HG03521 (cell line): ENCODE measurements at regions not wholly inside any gene's neighbourhood (a gene's known extent, or its start where the extent isn't known, plus 50 kb on each side); places are given as distances from the start of the nearest gene placed in this dataset.
"Not testable (repeated sequence)": the region's sequence is repeated elsewhere in the genome, so short reads cannot be mapped to it uniquely, and the experiment has no call there.

ENCODE experiments used
- ATAC-seq: cut with Tn5 transposase; IDR thresholded peaks from one replicate; pipeline ENCODE4 v1.9.1; 2021; ENCODE audit warnings: mild to moderate bottlenecking, moderate library complexity; ENCODE audit not compliant: unreplicated experiment

DNA sequence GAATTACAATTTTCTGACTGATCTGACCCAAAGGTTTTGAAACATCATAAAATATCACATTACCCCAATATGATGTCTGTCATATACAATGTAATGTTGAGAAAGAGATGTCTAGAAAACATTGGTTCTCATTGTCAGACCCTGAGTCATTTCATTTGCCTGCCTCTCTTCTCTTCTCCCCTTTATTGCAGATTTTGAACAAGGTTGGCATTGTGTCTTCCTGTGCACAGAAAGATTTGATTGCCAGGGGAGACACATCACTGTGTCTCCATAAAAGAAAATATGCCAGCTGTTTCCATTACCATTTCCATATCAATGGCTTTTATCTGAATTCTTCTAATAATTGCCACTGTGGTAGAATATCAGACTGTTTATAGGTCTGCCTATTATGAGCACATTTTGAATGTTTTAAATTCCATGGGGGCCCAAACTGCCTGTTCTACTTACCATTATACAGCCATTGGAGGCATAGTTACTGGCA is 65.6 kb downstream of the IFI44 start:
- no peak for ATAC-seq

DNA sequence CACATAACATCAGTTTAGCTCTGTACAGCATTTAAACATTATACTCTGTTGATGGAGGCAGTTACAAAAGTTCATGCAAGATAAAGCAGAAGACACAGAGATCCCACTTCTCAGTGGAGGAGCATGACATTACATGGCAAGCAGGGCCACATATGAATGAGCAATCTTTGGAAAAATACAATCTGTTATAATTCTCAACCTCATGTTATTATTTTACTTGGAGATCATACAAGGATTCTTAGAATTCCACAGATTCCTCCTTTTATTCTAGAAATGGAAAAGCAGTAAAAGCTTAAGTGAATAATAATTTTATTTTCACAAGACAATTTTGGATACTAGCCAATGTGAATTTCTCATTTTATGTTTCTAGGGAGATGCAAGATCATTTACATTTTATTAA is 66.6 kb downstream of the IFI44 start:
- ATAC-seq, result no peak

DNA sequence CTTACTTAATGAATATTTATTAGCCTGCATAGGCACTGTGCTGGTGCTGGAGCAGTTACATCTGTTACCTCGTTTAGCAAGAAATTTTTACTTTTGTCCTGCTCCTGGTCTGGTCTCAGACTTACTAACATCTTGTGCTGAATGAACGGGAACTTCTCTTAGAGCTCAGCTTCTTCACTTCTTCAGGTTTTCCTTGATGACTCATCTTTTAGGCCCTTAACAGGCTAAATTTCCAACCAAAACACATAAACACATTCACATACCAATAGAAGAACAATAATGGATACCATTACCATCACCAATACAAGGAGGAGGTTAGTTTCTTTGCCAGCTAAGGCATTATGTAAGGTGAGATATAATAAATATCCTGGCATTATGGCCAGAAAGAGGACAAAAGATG is 68.9 kb downstream of the IFI44 start:
- ATAC-seq, result no peak

DNA sequence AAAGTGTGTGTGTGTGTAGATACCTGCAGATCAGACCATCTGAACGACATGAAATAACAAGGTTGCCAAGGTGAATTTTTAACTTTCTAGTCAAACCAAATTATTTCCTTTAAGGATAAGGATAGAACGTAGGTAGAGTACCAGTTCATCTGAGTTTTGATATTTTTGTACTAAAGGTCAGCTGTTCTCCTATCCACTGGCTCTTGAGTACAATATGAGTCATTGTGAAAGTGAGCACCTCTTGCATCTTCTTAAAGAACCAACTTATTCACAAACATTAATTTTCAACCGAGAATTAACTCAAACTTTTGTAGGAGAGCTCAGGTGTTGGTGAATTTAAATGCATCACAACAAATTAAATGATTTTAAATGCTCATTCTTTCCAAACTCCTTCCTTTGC is 71.5 kb downstream of the IFI44 start:
- ATAC-seq, result no peak

DNA sequence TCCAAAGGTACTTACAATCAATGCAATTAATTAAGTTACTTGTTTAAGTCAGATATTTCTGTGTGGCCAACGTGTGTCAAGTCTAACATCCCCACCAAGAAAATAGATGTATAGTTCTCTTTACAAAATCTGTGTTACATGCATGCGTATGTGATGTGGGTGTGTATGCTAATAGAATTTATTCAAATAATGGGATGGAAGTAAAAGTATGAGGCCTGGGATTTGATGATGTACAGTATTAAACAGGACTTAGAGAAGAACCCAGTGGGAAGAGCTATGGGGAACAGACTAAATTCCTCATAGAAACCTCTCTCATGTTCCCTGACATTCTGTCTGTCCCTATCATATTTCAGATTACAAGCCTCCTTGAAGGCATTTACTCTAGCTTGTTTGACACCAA is 72.5 kb downstream of the IFI44 start:
- no peak for ATAC-seq

DNA sequence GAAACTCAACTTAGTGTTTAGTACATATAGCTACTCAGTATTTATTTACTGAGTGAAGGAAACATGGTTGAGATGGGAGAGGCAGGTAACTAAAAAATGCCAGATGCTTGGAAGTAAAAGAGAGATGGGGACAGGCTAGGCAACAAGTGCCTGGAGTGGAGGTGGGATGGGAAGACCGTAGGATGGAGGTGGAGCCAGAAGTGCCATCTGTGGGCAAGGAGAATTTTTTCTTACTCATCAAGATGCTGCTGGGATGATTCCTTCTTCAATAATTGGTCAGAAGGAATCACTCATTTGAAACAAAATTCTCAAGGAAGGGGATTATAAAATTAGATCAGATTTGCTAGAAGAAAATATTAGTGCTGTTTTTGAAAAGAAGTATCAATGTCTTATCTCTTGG is 72.9 kb downstream of the IFI44 start:
- no peak for ATAC-seq

DNA sequence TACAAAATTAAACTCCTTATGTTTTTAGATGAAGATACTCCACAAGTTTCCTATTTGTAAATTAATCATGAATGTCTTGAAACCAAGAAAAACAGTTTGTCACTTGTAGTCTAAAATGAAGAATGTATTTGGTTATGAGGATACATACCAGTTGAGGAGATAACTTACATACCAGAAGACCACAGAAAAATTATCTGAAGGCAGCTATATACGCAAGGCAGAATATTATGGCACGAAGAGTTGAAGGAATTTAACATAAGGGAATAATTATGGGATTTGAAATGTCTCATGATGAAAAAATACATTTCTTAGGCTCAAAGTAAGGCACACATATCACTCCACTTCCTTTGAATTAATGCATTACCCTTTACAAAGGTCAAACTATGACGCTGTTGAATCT is 73.3 kb downstream of the IFI44 start:
- no peak for ATAC-seq

DNA sequence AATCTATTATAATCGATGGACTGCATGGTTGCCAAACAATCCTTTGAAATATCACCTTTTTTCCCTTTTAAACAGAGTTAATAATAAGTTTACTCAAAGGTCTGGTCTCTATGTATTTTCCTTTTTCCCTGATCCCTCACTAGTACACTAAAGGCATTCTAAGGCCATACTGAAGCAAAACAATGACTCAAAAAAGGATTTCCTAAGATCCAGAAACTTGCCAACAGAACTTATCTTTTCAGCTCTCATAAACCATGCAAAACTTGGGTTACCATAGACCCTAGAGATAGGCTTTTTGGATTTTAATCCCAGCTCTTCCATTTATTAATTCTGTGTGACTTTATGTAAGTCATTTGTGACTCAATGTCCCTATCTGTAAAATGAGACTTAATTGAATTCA is 77.1 kb downstream of the IFI44 start:
- ATAC-seq, result no peak

DNA sequence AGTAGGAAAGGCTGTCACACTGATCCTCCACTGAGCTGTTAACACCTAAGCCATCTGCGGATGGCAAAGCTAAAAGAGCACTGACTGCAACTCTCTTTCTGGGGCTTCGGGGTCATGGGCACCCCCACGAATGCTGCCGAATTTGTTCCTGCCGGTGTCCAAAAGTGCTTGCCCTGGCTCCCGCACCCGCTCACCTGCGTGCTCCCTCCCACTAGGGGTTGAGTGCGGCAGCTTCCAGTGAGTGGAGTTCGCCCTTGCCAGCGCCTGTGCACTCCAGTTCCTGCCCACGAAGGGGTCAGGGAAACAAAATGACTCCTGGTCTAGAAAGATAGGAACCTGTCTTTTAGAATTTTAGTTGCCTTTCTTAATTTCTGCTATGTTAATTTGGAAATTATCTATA is 78.7 kb downstream of the IFI44 start:
- no peak for ATAC-seq

DNA sequence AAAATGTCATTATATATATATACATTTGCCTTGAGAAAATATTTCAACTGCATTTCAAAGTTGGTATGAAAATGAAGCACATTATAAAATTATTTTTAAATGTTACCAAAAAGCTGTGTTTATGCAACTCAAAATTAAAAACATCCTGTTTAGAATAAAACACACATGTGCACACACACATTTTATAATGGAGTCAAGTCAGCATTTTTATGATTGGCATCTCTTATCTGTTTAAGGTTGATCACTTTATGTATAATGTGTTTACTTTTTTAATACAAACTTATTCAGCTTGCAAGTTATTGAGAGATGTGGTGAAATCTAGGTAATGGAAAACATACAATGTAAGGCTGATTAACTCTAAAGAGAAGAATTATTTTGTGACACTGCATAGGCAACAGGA is 80.4 kb downstream of the IFI44 start:
- no peak for ATAC-seq

DNA sequence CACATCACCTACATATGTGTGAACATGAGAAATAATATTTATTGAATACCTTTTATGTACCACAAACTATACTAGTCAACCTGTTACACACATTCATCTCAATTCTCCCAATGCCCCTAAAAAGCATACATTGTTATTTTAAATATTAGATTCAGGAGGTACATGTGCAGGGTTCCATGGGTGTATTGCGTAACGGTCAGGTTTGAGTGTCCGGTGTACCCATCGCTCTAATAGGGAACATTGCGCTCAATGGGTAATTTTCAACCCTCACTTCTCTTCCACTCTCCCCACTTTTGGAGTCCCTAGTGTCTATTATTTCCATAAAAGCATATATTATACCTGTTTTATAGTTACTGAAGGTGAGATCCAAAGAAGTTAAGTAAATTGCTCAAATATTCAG is 82.0 kb downstream of the IFI44 start:
- no peak for ATAC-seq

DNA sequence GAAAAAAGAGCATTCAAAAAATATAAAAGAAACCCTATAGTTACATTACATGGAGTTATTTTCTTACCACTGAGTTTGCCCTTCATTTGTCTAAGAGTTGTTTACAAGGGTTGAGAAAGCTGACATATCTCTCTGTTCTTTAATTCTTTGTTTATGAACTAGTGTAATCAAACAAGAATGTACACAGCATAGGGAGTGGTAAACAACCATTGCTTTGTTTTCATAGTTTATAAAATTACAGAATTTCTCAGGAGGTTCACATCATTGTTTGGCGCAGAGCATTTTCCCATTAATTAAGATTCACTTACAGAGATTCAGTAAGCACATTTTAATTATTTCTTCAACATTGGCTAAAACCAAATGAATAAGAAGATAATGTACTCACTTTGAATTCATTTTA is 87.6 kb downstream of the IFI44 start:
- no peak for ATAC-seq

DNA sequence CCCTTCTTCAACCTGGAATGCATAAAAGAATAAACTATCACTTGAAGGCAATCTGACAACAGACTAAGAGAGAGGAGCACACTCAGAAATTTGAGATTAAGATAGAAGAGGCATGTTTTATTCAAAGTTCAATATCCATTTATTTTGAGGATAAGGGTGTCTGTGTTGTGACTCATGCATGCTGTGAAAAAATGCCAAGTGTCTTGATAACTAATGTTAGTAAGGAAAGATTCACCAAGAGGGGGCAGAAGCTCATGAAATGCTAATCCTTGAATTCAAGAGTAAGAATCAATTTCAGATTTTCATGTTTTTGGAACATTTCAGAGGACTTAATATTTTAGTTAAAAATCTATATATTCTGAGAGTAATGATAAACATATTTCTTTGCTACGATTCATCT is 94.0 kb downstream of the IFI44 start:
- no peak for ATAC-seq

DNA sequence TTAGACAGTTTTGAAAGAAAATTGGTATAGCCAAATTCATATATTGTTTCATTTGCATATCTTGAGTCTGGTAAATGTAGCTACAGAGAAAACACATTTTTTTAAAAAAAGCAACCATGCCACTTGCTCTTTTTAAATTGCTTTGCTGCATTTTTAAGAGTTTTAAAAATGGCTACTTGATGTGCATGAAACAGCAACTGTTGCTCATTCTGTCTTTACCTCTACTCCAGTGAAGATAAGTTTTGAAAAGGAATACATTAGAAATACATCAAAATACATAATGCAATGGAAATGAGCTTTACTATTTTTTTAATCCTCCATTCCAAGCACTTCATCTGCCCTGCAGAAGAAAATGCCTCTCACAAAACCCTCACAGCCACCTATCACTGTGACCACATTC is 95.5 kb downstream of the IFI44 start:
- no peak for ATAC-seq

DNA sequence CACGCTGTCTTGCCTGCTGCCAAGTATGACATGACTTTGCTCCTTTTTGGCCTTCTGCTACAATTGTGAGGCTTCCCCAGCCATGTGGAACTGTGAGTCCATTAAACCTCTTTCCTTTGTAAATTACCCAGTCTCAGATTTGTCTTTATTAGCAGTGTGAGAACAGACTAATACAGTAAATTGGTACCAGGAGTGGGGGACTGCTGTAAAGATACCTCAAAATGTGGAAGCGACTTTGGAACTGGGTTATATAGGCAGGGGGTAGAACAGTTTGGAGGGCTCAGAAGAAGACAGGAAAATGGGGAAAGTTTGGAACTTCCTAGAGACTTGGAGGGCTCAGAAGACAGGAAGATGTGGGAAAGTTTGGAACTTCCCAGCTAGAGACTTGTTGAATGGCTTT is 104.0 kb downstream of the IFI44 start:
- ATAC-seq, result not testable (repeated sequence)

DNA sequence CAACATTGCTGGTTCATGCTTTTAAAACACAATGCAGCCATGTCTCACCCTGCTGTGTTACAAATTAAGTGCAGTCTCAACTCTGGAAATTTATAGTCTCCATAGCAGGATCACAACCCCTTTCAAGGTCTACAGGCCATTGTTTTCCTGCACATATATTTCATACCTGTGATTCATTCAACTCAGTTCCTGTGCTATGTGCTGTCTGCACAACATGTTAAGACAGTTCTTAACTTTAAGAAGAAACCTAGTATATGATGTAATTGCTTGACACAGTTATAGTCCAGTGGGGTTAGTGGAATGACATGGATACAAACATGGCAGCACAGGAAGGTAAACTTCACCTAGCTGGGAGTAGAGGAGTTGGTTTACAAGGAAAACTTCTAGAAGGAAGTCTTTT is 106.4 kb downstream of the IFI44 start:
- no peak for ATAC-seq

DNA sequence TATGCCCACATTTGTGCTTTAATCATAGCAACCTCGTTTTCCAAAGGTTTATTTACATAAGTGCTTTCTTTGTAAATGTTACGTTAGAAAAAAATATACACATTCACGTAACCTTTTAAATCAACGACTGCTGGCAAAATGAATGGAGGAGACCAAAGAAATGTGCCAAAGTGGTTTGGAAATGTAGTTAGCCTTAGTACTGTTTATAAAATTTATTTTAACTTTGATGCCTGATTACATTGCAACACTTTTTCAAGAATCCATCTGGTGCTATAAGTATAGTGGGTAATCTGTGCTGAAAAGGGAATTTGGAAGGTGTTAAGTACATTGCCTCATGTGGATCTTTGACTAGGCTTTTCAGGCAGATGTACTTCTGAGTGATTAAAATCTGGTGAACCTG is 108.9 kb downstream of the IFI44 start:
- no peak for ATAC-seq

DNA sequence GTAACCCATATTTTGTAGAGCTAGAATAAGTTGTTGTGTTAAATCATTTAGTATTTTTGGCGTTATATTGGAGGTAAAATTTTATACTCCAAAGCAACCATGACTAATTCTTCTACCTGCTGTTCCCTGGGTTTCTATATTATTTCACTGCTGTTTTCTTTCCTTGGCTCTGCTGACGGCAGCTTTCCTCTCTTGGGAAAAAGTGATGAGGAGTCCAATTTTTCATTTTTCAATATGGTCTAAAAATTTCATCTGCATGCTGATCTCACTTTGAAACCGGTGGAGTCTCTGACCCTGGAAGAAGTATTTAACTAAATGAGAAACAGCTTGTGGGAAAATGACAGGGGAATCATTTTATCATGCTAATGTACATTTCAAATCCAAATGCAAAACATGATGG is 110.2 kb downstream of the IFI44 start:
- ATAC-seq, result no peak

DNA sequence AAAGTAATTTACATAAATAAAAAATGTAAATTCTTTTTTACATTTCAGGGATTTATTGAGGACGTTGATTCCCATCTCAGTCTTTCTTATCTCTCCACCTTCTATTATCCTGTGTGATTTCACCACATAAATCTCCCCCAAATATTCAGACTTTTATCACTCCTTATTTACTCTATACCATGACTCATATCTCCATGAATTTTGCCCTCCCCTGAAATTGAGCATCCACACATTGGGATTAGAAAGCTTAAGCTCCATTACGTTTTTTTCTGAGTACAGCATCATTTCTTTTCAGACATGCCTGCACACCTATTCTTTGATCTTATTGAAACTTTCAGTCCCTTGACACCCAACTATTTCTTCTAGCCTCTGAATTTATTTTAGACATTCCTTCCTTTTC is 111.2 kb downstream of the IFI44 start:
- no peak for ATAC-seq

DNA sequence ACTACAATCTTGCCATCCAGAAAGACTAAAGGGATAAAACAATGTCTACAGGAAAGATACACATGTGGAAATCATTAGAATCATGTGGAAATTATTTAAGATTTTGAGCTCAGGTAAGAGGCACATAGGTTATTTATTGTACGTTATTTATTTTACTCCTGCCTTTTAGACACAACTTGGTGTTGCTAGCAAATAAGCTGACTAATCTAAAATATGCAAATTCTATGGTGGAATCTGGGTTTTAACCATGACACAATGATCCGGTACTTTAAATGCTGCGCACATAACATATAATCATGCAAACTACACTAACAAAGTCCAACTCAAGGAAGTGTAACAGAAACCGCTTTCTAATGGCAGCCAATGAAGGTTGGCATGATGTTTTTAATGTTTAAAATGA is 112.5 kb downstream of the IFI44 start:
- no peak for ATAC-seq

DNA sequence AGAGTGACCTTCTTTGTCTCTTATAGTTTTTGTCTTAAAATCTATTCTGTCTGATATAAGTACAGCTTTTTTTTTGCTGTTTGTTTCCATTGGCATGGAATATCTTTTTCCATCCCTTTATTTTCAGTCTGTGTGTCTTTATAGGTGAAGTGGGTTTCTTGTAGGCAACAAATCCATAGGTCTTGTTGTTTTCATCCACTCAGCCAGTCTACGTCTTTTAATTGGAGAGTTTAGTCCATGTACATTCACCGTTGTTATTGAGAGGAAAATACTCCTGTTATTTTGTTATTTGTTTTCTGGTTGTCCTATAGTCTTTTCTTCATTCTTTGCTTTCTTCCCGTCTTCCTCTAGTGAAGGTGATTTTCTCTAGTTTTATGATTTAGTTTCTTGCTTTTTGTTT is 115.9 kb downstream of the IFI44 start:
- ATAC-seq, result no peak

DNA sequence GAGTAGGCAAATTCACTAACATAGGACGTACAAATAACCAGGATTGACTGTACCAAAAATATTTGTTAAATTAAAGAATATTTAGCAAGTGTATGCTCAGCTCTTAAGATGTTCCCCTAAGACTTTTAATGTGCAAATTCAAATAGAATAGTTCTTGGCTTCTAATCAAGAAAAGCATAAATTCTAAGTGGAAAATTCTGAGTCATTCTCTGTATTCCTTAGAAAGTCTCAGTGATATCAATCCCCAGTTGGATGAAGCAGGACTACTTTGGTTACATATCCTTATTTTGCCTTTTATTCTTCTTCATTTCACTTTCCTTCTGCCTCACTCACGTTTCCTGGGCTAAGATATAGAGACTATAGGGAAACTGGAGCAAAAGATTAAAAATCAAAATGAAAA is 130.2 kb downstream of the IFI44 start:
- ATAC-seq, result no peak

DNA sequence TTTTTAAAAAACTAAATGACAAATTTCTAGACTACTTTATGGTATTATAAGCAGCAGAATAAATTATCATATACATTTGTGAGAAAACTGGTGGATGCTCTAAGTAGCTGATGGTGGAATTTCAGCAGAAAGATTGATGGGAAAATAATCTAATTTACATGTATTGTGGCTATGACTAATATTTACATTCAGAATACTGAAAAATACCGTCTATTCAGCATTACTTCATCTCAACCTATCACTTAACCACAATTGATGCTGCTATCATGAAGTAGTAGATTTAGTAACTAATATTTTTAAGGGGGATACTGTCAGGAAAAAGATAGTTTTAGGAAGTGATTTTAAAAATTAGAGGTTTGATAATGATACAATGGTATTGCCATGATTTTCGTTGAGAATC is 137.9 kb downstream of the IFI44 start:
- no peak for ATAC-seq

DNA sequence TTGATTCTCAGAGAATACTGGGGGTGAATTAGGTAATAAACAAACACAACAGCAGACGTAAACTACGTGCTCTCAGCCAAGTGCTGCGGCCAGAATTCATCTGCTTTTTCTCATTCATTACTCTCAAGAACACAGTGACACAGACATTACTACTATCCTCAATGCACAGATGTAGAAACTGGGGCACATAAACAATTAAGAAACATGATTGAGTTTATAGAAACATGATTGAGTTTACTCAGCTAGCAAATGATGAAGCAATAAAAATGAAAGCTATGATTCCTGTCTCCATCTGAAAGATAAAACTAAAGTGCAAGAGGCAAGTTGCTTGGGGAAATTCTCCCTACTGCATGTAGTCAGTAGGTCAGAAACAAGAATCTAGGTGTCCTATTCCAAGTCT is 140.5 kb downstream of the IFI44 start:
- ATAC-seq, result no peak
